Frontal cortex (tissue), 3 donors: ENCODE measurements at regions not wholly inside any gene's neighbourhood (a gene's known extent, or its start where the extent isn't known, plus 50 kb on each side); places are given as distances from the start of the nearest gene placed in this dataset.

Experiments
- DNase-seq, 2 donors: peaks; one replicate each; pipeline ENCODE4 v3.0.0; 2012; ENCODE audit warnings: low spot score in 2 of 2
- FAIRE-seq: peaks from 2 replicates; lab custom pipeline; 2012; peaks lifted over from hg19 to GRCh38; lab: Jason Lieb, UNC
- donor health status: control.
- donor health status: control.
- donor health status: control.

DNA sequence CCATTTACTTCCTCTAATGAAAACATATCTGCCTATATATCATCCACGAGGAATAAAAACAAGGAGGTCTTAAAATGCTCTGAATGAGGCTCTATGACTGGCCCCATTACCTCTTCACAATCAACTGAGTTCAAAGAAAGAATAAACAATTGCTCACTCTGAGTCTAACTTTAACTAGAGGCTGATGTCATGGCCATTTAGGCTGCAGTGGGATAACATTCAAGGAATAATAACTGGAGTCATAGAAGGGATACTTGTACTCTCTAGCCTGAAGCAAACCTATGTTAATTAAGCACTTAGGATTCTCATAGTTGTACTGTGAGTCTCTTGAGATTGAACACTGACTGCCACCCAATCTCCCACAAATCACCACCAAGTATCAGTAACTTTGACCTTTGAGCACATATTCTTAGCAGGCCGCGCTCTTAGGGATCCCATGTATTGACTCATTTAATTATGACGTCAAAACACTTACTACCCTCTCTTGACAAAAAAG, 70.2 kb downstream of the PERP start:
- no peak for FAIRE-seq

DNA sequence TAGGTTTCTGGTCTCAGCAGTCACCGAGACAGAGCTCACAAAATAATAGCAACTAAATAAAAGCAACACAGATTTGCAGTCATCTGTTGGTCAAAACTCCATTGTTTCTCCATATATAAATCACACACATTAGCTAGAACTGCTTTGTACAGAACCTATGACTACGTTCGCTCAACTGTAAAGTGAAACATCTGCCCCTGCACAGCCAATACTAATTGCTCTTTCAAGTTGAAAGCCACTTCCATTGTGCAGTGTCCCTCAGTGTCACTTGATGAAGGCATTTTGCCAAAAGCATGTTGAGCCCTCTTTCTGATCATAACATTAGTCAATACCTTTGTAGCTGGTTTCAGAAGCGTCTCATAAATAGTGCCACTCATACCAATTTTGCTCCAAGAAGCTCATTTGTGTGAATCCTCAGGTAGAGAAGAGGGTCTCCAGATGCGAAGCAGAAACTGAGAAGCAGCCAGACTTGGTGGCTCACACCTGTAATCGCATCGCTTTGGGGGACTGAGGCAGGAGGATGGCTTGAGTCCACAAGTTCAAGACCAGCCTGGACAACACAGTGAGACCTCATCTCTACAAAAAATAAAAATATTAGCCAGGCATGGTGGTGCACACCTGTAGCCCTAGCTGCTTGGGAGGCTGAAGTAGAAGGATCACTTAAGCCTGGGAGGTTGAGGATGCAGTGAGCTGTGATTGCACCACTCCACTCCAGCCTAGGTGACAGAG, 68.9 kb downstream of the PERP start:
- FAIRE-seq (no peak), DNase-seq (no peak)

More for the DNA sequence above, 70.2 kb downstream of the PERP start:
- DNase-seq: no peak
